GM19463 (cell line): ENCODE measurements at regions not wholly inside any gene's neighbourhood (a gene's known extent, or its start where the extent isn't known, plus 50 kb on each side); places are given as distances from the start of the nearest gene placed in this dataset.

ENCODE experiments used
- ATAC-seq: cut with Tn5 transposase; IDR thresholded peaks from one replicate; pipeline ENCODE4 v1.9.1; 2021; ENCODE audit warnings: mild to moderate bottlenecking, moderate library complexity; ENCODE audit not compliant: unreplicated experiment

- ATAC-seq: no peak
Measured at GRCh38 chr1:87763483-87763882, 434.8 kb downstream of the LMO4 start.

DNA sequence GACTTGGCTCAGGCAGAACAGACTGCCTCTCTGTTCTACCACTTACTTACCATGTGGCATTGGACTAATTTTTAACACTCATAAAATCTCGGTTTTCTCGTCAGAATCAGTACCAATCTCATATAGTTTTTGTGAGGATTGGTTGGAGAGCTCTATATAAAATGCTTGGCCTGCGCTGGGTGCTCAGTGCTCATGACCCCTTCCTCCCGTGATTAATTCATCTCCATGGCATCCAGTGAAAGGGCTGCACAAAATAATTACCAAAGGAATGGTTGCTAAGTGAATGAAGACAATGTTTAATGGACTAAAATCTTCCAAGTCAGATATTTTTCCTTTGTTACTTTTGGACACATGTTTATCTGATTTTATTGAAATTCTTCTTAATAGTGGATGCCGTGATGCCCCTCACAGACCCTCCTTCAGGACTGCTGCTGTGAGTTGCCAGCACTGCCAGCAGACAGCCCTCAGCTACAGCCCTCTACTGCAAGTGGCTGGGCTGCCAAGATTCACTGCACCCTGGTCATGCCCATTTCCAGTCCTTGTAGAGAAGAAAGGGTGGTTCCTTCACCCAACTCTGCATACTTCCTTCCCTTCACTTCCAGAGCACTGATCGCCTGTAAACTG, 436.5 kb downstream of the LMO4 start:
- no peak for ATAC-seq

- ATAC-seq: no peak
Measured at GRCh38 chr1:87765681-87766070, 437.0 kb downstream of the LMO4 start.

DNA sequence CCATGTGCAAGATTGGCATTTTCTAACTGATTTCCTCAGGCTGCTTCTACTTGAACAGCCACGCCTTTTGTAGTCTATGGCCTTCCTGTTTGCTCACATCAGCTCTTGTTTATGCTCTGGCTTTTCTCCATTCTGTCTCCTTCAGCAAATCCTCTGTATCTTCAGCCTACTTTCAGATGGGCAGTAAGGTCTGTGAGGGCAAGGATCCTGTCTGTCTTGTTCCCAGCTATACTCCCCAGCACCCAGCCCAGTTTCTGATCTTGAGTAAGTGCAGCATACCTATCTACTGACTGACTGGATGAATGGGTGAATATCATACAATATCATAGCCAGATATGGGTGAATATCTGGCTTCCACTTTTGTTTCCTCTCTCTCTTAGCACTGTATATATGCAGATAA, 438.1 kb downstream of the LMO4 start:
- ATAC-seq: no peak

GRCh38 chr1:87778896-87779295, 450.2 kb downstream of the LMO4 start:
- ATAC-seq: no peak

DNA sequence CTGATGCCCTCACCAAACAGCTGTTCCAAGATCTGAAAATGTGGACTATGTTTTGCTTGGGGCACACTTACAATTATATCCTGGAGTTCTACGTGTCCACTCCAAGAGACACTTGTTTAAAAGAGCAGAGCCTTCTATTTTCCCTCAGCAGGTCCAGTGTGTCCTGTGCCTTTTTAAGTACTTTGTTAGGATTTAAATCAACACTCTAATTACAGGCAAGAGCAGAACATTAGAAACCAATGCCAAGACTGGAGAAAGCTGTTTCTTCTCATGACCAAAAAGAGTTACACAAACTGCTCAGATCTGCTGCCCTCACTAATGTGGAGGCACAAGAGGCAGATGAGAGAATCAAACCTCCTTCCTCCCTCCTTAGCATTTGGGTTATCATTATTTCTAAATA, 452.9 kb downstream of the LMO4 start:
- ATAC-seq: no peak

- ATAC-seq: no peak
Measured at GRCh38 chr1:87783315-87783714, 454.6 kb downstream of the LMO4 start.

GRCh38 chr1:87785386-87785785, 456.7 kb downstream of the LMO4 start:
- no peak for ATAC-seq

DNA sequence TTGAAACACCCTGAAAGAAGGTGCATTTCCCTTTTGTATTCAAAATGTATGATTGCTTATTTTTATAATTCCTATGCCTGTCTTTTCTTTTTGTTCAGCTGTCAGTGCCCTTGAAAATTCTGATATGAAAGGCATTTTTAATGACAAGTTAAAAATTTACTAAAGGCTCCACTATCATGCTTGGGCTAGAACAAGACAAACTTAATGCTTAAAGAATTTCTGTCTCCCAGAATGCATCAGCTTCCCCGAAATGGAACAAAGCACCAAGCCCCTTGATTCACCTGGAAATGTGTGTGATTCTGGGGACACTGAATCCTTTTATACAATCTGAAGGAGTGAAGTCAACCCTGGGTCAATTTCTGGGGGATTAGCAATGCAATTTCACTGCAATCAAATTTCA, 457.5 kb downstream of the LMO4 start:
- ATAC-seq: no peak

DNA sequence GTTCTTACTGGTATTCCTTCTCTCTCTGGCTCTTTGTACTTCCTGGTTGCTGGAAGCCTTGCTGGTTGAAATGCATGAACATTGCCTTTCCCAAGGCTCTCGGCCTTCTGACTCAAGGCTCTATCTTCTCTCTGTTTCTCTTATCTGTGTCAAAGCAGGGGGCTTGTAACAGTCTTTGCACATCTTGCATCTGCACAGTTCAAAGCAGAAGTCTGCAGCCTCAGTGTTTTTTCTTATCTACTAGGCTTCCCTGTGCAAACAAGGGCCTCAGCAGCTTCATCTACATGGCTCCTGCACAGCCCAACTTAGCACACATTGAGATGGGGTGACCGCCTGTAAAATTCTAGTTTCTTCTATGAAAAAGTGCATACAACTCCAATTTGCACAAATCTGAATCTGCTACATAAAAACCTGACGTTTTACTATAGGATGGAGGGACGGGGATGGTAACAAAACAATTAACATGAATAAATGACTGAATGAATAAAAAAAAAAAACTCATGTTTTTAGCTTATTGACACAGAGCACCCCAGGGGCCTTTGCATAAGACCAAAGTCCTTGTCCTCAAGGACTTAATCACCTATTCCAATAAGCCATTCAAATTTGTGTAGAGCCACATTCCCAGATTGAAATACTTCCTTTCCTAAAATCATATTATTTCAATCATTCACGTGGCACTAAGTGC, 458.3 kb downstream of the LMO4 start:
- ATAC-seq: no peak

GRCh38 chr1:87787551-87787950, 458.9 kb downstream of the LMO4 start:
- no peak for ATAC-seq

GRCh38 chr1:87790756-87791155, 462.1 kb downstream of the LMO4 start:
- no peak for ATAC-seq

GRCh38 chr1:87791931-87792740, 463.5 kb downstream of the LMO4 start:
- no peak for ATAC-seq

DNA sequence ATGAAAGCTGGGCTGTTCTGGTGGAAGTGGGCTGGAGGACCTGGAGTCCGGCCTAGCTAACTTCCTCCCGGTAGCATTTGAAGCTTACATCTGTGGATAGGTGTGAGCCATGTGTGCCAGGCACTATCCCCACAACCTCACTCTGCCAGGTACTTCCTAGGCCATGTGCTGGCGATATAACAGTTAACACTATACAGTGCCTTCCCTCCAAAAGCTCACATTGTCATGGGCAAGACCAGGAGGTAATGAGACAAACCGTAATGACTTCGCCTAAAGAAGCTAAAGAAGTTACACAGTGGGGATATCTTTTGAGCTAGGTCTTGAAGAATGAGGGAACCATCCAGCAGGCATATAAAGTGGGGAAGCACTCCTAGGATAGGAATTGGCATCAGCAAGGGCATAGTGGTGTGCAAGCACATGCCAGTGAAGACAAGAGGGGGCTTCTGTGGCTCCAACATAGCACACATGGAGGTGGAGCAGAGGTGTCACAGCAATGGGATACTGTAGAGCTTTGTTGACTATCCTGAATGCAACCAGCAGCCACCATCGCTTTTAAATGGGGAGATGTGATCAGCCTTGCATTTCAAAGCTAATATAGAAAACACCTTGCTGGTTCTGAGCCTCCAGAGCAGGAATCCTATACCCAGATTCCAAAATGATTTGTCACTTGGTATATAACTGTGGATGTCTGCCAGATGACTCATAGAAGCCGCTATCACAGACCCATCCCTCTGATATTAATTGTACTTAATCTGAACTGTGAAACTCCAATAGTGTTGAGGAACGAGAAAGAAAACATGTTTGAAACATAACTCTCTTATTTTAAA, 466.3 kb downstream of the LMO4 start:
- ATAC-seq: no peak

- no peak for ATAC-seq
Measured at GRCh38 chr1:87795615-87796337, 467.1 kb downstream of the LMO4 start.

- ATAC-seq: no peak
Measured at GRCh38 chr1:87796471-87796901, 467.8 kb downstream of the LMO4 start.

- no peak for ATAC-seq
Measured at GRCh38 chr1:87799451-87799850, 470.8 kb downstream of the LMO4 start.

- no peak for ATAC-seq
Measured at GRCh38 chr1:87800006-87800405, 471.3 kb downstream of the LMO4 start.

DNA sequence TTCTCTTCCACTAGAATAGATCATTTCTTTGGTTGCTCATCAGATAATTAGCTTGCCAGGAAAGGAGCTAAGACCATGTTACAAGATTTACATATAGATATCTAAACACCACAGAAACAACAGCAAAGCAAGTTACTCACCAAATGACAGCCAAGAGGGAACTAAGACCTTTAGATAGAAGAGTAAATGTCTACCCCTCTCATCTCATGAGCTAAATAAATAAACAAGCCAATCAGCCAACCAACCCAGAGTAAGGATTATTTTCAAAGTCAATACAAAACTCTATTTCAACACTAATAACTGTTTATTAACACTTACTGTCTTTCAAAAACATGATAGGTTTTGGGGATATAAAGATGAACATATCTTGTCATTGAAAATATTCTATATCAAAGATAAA, 474.7 kb downstream of the LMO4 start:
- no peak for ATAC-seq

DNA sequence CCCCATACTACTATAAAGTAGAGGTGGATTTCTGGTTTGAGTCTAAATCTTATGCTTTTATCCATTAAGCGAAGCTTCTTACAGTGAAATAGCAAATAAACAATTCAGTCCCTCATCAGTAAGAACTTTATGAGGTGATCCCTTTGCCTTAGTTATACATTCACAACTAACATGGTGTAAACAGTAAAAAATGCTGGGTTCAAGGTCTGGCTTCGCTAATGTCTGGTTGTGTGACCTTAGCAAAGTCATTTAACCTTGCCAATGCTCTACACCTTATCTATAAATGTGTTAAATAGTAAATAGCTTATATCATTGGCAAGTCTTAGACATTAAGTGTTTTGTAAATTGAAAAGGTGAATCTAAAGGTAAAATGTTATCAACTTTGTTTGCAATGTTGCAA, 475.4 kb downstream of the LMO4 start:
- ATAC-seq: no peak
